Breast epithelium (tissue), 3 donors: ENCODE measurements at regions not wholly inside any gene's neighbourhood (a gene's known extent, or its start where the extent isn't known, plus 50 kb on each side); places are given as distances from the start of the nearest gene placed in this dataset.

ENCODE experiments used
- POLR2AphosphoS5 ChIP-seq, 3 donors: sonication (generic); formaldehyde crosslinking; IDR thresholded peaks; one replicate each; pipeline ENCODE4 v1.6.1; 2017; ENCODE audit warnings: antibody characterized with exemption in 3 of 3
- TF ChIP-seq, protein P1 (sequence below), 3 donors: fragments of 450-650 bp; IDR thresholded peaks; one replicate each; pipeline ENCODE4 v1.5.1; 2016 to 2017; ENCODE audit warnings: antibody characterized with exemption in 3 of 3, mild to moderate bottlenecking in 3 of 3, moderate library complexity in 3 of 3

GRCh38 chr2:21245565-21245964, 121.8 kb downstream of the TDRD15 start:
- no peak for TF ChIP-seq POLR2AphosphoS5 (IDR thresholded peaks at IDR 0.05)
- TF ChIP-seq, protein P1, sequence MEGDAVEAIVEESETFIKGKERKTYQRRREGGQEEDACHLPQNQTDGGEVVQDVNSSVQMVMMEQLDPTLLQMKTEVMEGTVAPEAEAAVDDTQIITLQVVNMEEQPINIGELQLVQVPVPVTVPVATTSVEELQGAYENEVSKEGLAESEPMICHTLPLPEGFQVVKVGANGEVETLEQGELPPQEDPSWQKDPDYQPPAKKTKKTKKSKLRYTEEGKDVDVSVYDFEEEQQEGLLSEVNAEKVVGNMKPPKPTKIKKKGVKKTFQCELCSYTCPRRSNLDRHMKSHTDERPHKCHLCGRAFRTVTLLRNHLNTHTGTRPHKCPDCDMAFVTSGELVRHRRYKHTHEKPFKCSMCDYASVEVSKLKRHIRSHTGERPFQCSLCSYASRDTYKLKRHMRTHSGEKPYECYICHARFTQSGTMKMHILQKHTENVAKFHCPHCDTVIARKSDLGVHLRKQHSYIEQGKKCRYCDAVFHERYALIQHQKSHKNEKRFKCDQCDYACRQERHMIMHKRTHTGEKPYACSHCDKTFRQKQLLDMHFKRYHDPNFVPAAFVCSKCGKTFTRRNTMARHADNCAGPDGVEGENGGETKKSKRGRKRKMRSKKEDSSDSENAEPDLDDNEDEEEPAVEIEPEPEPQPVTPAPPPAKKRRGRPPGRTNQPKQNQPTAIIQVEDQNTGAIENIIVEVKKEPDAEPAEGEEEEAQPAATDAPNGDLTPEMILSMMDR (IDR thresholded peaks at IDR 0.05), result no peak
